ENCODE measurements at regions not wholly inside any gene's neighbourhood (a gene's known extent, or its start where the extent isn't known, plus 50 kb on each side); places are given as distances from the start of the nearest gene placed in this dataset.

GRCh38 chr2:104236491-104236890 is 617.4 kb upstream of the POU3F3 start:
- H3K4me1 ChIP-seq (ENCODE audit: insufficient read depth, low read length): no peaks in the 10 kb centered on the region
- H2BK120ac ChIP-seq (ENCODE audit: low read depth, low read length, poor library complexity, severe bottlenecking): no peak overlapping the region
- H2AFZ ChIP-seq (ENCODE audit: low read length): no peak overlapping the region
- no peak overlapping the region for H4K8ac ChIP-seq (replicated peaks; ENCODE audit: insufficient read length, low read depth, low read length)
- no peak overlapping the region for H4K5ac ChIP-seq (ENCODE audit: insufficient read length, low read depth, low read length)
- Mint-ChIP-seq H3K4me3 (no peak overlapping the region), H3K27me3 (ENCODE audit: low read depth) (no peaks in the 10 kb centered on the region; the same call in 1 of the 2 replicates), H3K36me3 (ENCODE audit: insufficient read depth in 1 of 3, low read depth in 3 of 3) (peaks cover 3 to 19% (median 6%) of the 10 kb centered on the region in 3 experiments; a peak in 6 of 7 replicates), H3K4me1 (no peaks in the 10 kb centered on the region), H3K9me3 (peaks cover 10 to 16% of the 10 kb centered on the region in 2 experiments), H3K27ac (no peak overlapping the region)
- no peaks in the 10 kb centered on the region for H3K27me3 ChIP-seq (ENCODE audit: insufficient read depth, low read length)
- no peaks in the 10 kb centered on the region for H3K79me1 ChIP-seq (ENCODE audit: insufficient read depth, low read depth, low read length, poor library complexity, severe bottlenecking)
- H2BK12ac ChIP-seq (ENCODE audit: insufficient read length, low read depth, low read length): no peak overlapping the region
- H3K23ac ChIP-seq (ENCODE audit: insufficient read length, low read depth, low read length): no peak overlapping the region
- H3K9me3 ChIP-seq (ENCODE audit: control insufficient read depth, low read depth, low read length): no peaks in the 10 kb centered on the region
- no peak overlapping the region for H3K56ac ChIP-seq (ENCODE audit: insufficient read length, low read depth, low read length)
- H3K14ac ChIP-seq (ENCODE audit: insufficient read depth, low read length): no peak overlapping the region
- H3K23me2 ChIP-seq (ENCODE audit: insufficient read length, low read depth, low read length, poor library complexity, severe bottlenecking): no peaks in the 10 kb centered on the region
- no peak for DNase-seq
- H3K18ac ChIP-seq (ENCODE audit: insufficient read length, low read depth, low read length): no peak overlapping the region
- H2AK5ac ChIP-seq (ENCODE audit: insufficient read length, low read length): no peak overlapping the region
- H3K27ac ChIP-seq (ENCODE audit: insufficient read length, low read depth, low read length): no peak overlapping the region
- H3T11ph ChIP-seq (ENCODE audit: low read length): no peak overlapping the region
- WGBS (ENCODE audit: extremely low coverage, insufficient read length, low lambda C conversion rate): no CpG with 5 or more reads among the region's 5 CpGs
- H4K91ac ChIP-seq (ENCODE audit: insufficient read length, low read depth, low read length): no peak overlapping the region
- H2BK15ac ChIP-seq (ENCODE audit: low read depth, low read length): no peak overlapping the region
- H3K4me2 ChIP-seq (ENCODE audit: insufficient read depth, insufficient read length, low read length): no peak overlapping the region
- H3K9ac ChIP-seq (ENCODE audit: extremely low read depth, insufficient read length, low read length): no peak overlapping the region
- no peak overlapping the region for H2BK20ac ChIP-seq (ENCODE audit: low read depth, low read length, poor library complexity, severe bottlenecking)
- H3K79me2 ChIP-seq (ENCODE audit: insufficient read depth, low read length): no peaks in the 10 kb centered on the region
- H4K20me1 ChIP-seq (ENCODE audit: control insufficient read depth, insufficient read depth, insufficient read length): no peaks in the 10 kb centered on the region
- no peak for TF ChIP-seq CTCF (conservative IDR thresholded peaks at IDR 0.05)
- H3K4ac ChIP-seq (ENCODE audit: low read depth, low read length): no peak overlapping the region
- H2BK5ac ChIP-seq (ENCODE audit: insufficient read length, low read length): no peak overlapping the region

Measured in H9 (cell line).